IMR-90 (cell line): ENCODE measurements at regions not wholly inside any gene's neighbourhood (a gene's known extent, or its start where the extent isn't known, plus 50 kb on each side); places are given as distances from the start of the nearest gene placed in this dataset.

Source experiments
- ATAC-seq: fragments of 200-7000 bp; cut with Tn5 transposase; 2 replicates; pipeline ENCODE4 v1.9.1; 2020; ENCODE audit warnings: low read depth, mild to moderate bottlenecking, moderate library complexity
- BruUV-seq: library from RNA; stranded (reverse); fragments of 400-500 nt; replicated peaks from 2 replicates; lab custom pipeline; 2021; lab: Mats Ljungman, UMichigan
- CTCF ChIA-PET: fragments of 300-600 bp; formaldehyde crosslinking; extraction: SDS; loops from one replicate; lab custom pipeline; 2021; ENCODE audit warnings: antibody characterized with exemption; lab: Yijun Ruan, JAX
- POLR2A ChIA-PET: fragments of 300-600 bp; sonication (Branson Sonifier 250); formaldehyde crosslinking; loops from one replicate; lab custom pipeline; 2022; ENCODE audit warnings: antibody characterized with exemption; ENCODE audit not compliant: unreplicated experiment; lab: Charles Lee
- DNase-seq: peaks from one replicate; pipeline ENCODE4 v3.0.0; 2013
- H2AFZ ChIP-seq: replicated peaks from 2 replicates; pipeline ENCODE3; 2013; ENCODE audit warnings: low read length, mild to moderate bottlenecking; ENCODE audit not compliant: poor library complexity
- H2AK5ac ChIP-seq: 2 replicates; pipeline ENCODE4 v1.6.1; 2013; ENCODE audit warnings: low read depth, low read length, inconsistent platforms
- H2AK9ac ChIP-seq: replicated peaks from 2 replicates; pipeline ENCODE3; 2013; ENCODE audit warnings: mild to moderate bottlenecking, low read depth, low read length, moderate library complexity; ENCODE audit not compliant: poor library complexity
- H2BK120ac ChIP-seq: 2 replicates; pipeline ENCODE4 v1.6.1; 2013; ENCODE audit warnings: low read depth, low read length, inconsistent platforms
- H2BK15ac ChIP-seq: 3 replicates; pipeline ENCODE4 v1.6.1; 2013; ENCODE audit warnings: low read depth, low read length, inconsistent platforms
- H2BK20ac ChIP-seq: 2 replicates; pipeline ENCODE4 v1.6.1; 2013; ENCODE audit warnings: low read depth, mild to moderate bottlenecking, inconsistent platforms, low read length, moderate library complexity
- H2BK5ac ChIP-seq: 2 replicates; pipeline ENCODE4 v1.6.1; 2013; ENCODE audit warnings: mild to moderate bottlenecking, low read depth, low read length, inconsistent platforms; ENCODE audit not compliant: poor library complexity, severe bottlenecking
- H3K14ac ChIP-seq: replicated peaks from 2 replicates; pipeline ENCODE4 v1.6.1; 2013; ENCODE audit warnings: low read depth, low read length, inconsistent platforms
- H3K18ac ChIP-seq: 2 replicates; pipeline ENCODE4 v1.6.1; 2013; ENCODE audit warnings: low read depth, low read length, control low read depth
- H3K23ac ChIP-seq: 2 replicates; pipeline ENCODE4 v1.6.1; 2013; ENCODE audit warnings: low read depth, low read length, inconsistent platforms
- H3K27ac ChIP-seq: 2 replicates; pipeline ENCODE4 v1.5.1; 2013; ENCODE audit warnings: mild to moderate bottlenecking, control low read depth, low read length; ENCODE audit not compliant: insufficient read depth
- H3K27me3 ChIP-seq: 2 replicates; pipeline ENCODE4 v1.6.1; 2013; ENCODE audit warnings: low read length; ENCODE audit not compliant: control insufficient read depth, insufficient read depth
- H3K36me3 ChIP-seq: 2 replicates; pipeline ENCODE4 v1.6.1; 2013; ENCODE audit warnings: low read length, mixed read lengths; ENCODE audit not compliant: control insufficient read depth, insufficient read depth
- H3K4ac ChIP-seq: 2 replicates; pipeline ENCODE4 v1.6.1; 2013; ENCODE audit warnings: low read depth, low read length, inconsistent platforms
- H3K4me1 ChIP-seq: 2 replicates; pipeline ENCODE4 v1.6.1; 2013; ENCODE audit warnings: low read length, mixed read lengths; ENCODE audit not compliant: control insufficient read depth, insufficient read depth
- H3K4me2 ChIP-seq: 2 replicates; pipeline ENCODE4 v1.6.1; 2013; ENCODE audit warnings: low read depth, mild to moderate bottlenecking, control low read depth, low read length, moderate library complexity
- H3K4me3 ChIP-seq: 2 replicates; pipeline ENCODE4 v1.5.1; 2013; ENCODE audit warnings: low read depth, mild to moderate bottlenecking, control low read depth, low read length, moderate library complexity; ENCODE audit not compliant: insufficient read depth
- H3K56ac ChIP-seq: 2 replicates; pipeline ENCODE4 v1.6.1; 2013; ENCODE audit warnings: low read length, inconsistent platforms; ENCODE audit not compliant: insufficient read depth; ENCODE audit errors: extremely low read depth
- H3K79me1 ChIP-seq, 2 experiments: 2 replicates each; pipeline ENCODE4 v1.6.1; 2013; ENCODE audit warnings: low read length in 2 of 2, inconsistent platforms in 1 of 2, low read depth in 1 of 2
- H3K9ac ChIP-seq: 2 replicates; pipeline ENCODE4 v1.6.1; 2013; ENCODE audit warnings: low read depth, low read length, control low read depth
- H3K9me1 ChIP-seq: 2 replicates; pipeline ENCODE4 v1.6.1; 2013; ENCODE audit warnings: low read length, inconsistent platforms; ENCODE audit not compliant: insufficient read depth
- H3K9me3 ChIP-seq: 2 replicates; pipeline ENCODE4 v1.6.1; 2013; ENCODE audit warnings: low read length; ENCODE audit not compliant: control insufficient read depth, insufficient read depth
- H4K20me1 ChIP-seq: 2 replicates; pipeline ENCODE4 v1.6.1; 2013; ENCODE audit warnings: low read length, inconsistent platforms; ENCODE audit not compliant: insufficient read depth
- H4K5ac ChIP-seq: 2 replicates; pipeline ENCODE4 v1.6.1; 2013; ENCODE audit warnings: mild to moderate bottlenecking, low read depth, low read length, control low read depth
- H4K8ac ChIP-seq, 2 experiments: 2 replicates each; pipeline ENCODE4 v1.6.1; 2013; ENCODE audit warnings: low read depth in 2 of 2, low read length in 2 of 2, control low read depth in 1 of 2, inconsistent platforms in 1 of 2
- H4K91ac ChIP-seq: 2 replicates; pipeline ENCODE4 v1.6.1; 2013; ENCODE audit warnings: low read depth, low read length, inconsistent platforms; ENCODE audit not compliant: insufficient read depth
- BHLHE40 ChIP-seq: fragments of 150-350 bp; IDR thresholded peaks from 2 replicates; pipeline ENCODE4 v1.6.1; 2016; ENCODE audit warnings: mild to moderate bottlenecking, low read depth, low read length
- CEBPB ChIP-seq: IDR thresholded peaks from 2 replicates; pipeline ENCODE4 v1.6.1; 2012; ENCODE audit warnings: low read depth, low read length, improper control_type of control experiment
- CHD1 ChIP-seq: IDR thresholded peaks from 2 replicates; pipeline ENCODE4 v1.6.1; 2012; ENCODE audit warnings: low read depth, low read length, improper control_type of control experiment
- ELK1 ChIP-seq: fragments of 150-350 bp; IDR thresholded peaks from 2 replicates; pipeline ENCODE4 v1.6.1; 2016; ENCODE audit warnings: low read depth, mild to moderate bottlenecking, low read length, moderate library complexity, borderline replicate concordance
- FOS ChIP-seq: fragments of 150-350 bp; IDR thresholded peaks from 2 replicates; pipeline ENCODE4 v1.6.1; 2016; ENCODE audit warnings: low read depth, low read length
- MAFK ChIP-seq: IDR thresholded peaks from 2 replicates; pipeline ENCODE4 v1.6.1; 2012; ENCODE audit warnings: low read depth, low read length, improper control_type of control experiment
- MAZ ChIP-seq: IDR thresholded peaks from 2 replicates; pipeline ENCODE4 v1.6.1; 2012; ENCODE audit warnings: low read depth, mild to moderate bottlenecking, low read length, improper control_type of control experiment, moderate library complexity, borderline replicate concordance
- MXI1 ChIP-seq: IDR thresholded peaks from 2 replicates; pipeline ENCODE4 v1.6.1; 2012; ENCODE audit warnings: low read depth, mild to moderate bottlenecking, low read length, moderate library complexity, borderline replicate concordance
- POLR2A ChIP-seq: IDR thresholded peaks from 2 replicates; pipeline ENCODE4 v1.6.1; 2012; ENCODE audit warnings: mild to moderate bottlenecking, low read depth, low read length
- RCOR1 ChIP-seq: IDR thresholded peaks from 2 replicates; pipeline ENCODE4 v1.6.1; 2012; ENCODE audit warnings: mild to moderate bottlenecking, low read length, improper control_type of control experiment; ENCODE audit not compliant: insufficient replicate concordance
- SMC3 ChIP-seq: fragments of 150-350 bp; IDR thresholded peaks from 2 replicates; pipeline ENCODE4 v1.6.1; 2016; ENCODE audit warnings: low read depth, mild to moderate bottlenecking, antibody characterized with exemption, low read length, moderate library complexity
- dilution Hi-C: fragments of 300-500 bp; cut with HindIII; formaldehyde crosslinking; loops from one replicate; pipeline ENCODE4 v1.14.3; 2018; ENCODE audit warnings: low sequenced_read_pairs; ENCODE audit not compliant: unreplicated experiment
- in situ Hi-C: fragments of 300-500 bp; cut with MboI; formaldehyde crosslinking; loops from 3 replicates; pipeline ENCODE4 v1.14.3; 2019; ENCODE audit warnings: low sequenced_read_pairs, inconsistent platforms, mixed read lengths
- intact Hi-C: fragments of 100-400 bp; cut with micrococcal nuclease; formaldehyde crosslinking; loops from 2 replicates; pipeline ENCODE4 v1.10.0; 2022

DNA sequence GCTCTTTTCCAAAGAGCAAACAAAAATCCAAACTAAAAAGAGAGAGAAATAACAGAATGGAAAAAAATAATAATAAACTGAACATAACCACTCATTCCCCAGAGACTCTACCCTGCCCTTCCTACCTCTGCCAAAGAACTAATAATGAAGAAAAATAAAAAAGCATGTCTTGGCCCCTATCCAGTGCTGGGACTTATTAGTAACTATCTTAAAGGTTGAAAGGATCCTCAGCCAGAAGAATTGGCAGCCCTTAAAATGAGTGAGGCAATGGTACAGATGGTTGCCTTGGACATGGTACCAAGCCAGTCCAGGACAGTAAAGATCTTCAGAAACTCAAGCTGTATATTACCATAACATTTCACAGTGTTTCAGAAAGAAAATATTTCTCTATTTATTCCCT lies 279.3 kb downstream of the HACE1 start:
- in situ Hi-C loops (no loop called here), dilution Hi-C loops (no loop called here), intact Hi-C loops (no loop called here)
- Histone ChIP-seq H3K9me1 (no peaks in the 10 kb centered on the region), H4K20me1 (no peaks in the 10 kb centered on the region), H3K4me2 (no peak overlapping the region), H2BK120ac (no peak overlapping the region), H3K4me1 (no peaks in the 10 kb centered on the region), H3K9me3 (no peaks in the 10 kb centered on the region), H4K8ac (no peak overlapping the region), H3K4ac (no peak overlapping the region), H3K4me3 (no peak overlapping the region), H2AK5ac (no peak overlapping the region), H3K79me1 (no peaks in the 10 kb centered on the region), H3K14ac (no peak overlapping the region), H4K91ac (no peak overlapping the region), H2AFZ (no peak overlapping the region), H3K9ac (no peak overlapping the region), H2BK20ac (no peak overlapping the region), H3K27me3 (no peaks in the 10 kb centered on the region), H3K36me3 (no peaks in the 10 kb centered on the region), H3K18ac (no peak overlapping the region), H2BK5ac (no peak overlapping the region), H3K23ac (no peak overlapping the region), H2BK15ac (no peak overlapping the region), H3K27ac (no peak overlapping the region), H2AK9ac (no peak overlapping the region), H4K5ac (no peak overlapping the region), H3K56ac (no peak overlapping the region)
- no TSS peak for BruUV-seq
- ChIA-PET CTCF (no interaction called here), POLR2A (no interaction called here)
- ATAC-seq (no peak), DNase-seq (no peak)
- no peak for TF ChIP-seq RCOR1
- TF ChIP-seq FOS = no peak
- TF ChIP-seq MAZ = no peak
- TF ChIP-seq MAFK = no peak
- no peak for TF ChIP-seq POLR2A
- TF ChIP-seq ELK1 = no peak
- no peak for TF ChIP-seq SMC3
- no peak for TF ChIP-seq CHD1
- TF ChIP-seq MXI1 = no peak
- TF ChIP-seq BHLHE40 = no peak
- no peak for TF ChIP-seq CEBPB
